Neural crest cell (in vitro differentiated cells): ENCODE measurements at regions not wholly inside any gene's neighbourhood (a gene's known extent, or its start where the extent isn't known, plus 50 kb on each side); places are given as distances from the start of the nearest gene placed in this dataset.

ENCODE experiments used
- DNase-seq: peaks from one replicate; pipeline ENCODE4 v3.0.0; 2021; ENCODE audit warnings: low read depth, mixed read lengths, low spot score
- H3K27ac Mint-ChIP-seq: one replicate; pipeline ENCODE4 v1.8.0; 2021; ENCODE audit warnings: mild to moderate bottlenecking, mixed read lengths; ENCODE audit not compliant: unreplicated experiment
- H3K27me3 Mint-ChIP-seq: 2 replicates; pipeline ENCODE4 v1.8.0; 2021; ENCODE audit warnings: low read depth, mild to moderate bottlenecking, mixed read lengths
- H3K36me3 Mint-ChIP-seq: 2 replicates; pipeline ENCODE4 v1.8.0; 2021; ENCODE audit warnings: low read depth, mild to moderate bottlenecking, mixed read lengths
- H3K4me1 Mint-ChIP-seq: 2 replicates; pipeline ENCODE4 v1.8.0; 2021; ENCODE audit warnings: mixed read lengths
- H3K4me3 Mint-ChIP-seq: one replicate; pipeline ENCODE4 v1.8.0; 2021; ENCODE audit warnings: mild to moderate bottlenecking, mixed read lengths
- H3K9me3 Mint-ChIP-seq: 2 replicates; pipeline ENCODE4 v1.8.0; 2021; ENCODE audit warnings: mixed read lengths
- TF ChIP-seq, protein P1 (sequence below): fragments of 200-600 bp; sonication (generic); conservative IDR thresholded peaks from 2 replicates; pipeline ENCODE4 v1.5.0; 2021; ENCODE audit warnings: antibody characterized with exemption, mild to moderate bottlenecking

DNA sequence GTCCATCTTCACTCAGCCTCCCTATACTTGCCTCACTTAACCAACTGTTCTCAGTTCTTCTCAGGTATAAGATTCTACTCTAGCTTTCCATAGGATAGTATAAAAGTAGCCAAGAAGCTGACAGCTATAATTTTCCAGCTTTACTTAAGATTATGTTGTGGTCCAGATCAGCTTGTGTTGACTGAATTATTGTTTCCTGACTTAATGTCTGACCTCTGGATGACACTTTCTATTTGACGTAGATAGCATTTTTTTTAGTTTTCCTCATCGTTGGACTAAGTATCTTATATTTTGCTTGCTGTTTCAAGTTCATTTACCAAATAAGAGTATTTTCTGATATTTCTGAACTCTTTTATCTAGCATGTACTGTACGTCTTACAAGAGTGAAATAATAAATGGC, 1272.5 kb upstream of the CDH2 start:
- no peaks in the 10 kb centered on the region for H3K4me1 Mint-ChIP-seq
- H3K27ac Mint-ChIP-seq: no peak overlapping the region
- H3K27me3 Mint-ChIP-seq: no peaks in the 10 kb centered on the region
- TF ChIP-seq, protein P1, sequence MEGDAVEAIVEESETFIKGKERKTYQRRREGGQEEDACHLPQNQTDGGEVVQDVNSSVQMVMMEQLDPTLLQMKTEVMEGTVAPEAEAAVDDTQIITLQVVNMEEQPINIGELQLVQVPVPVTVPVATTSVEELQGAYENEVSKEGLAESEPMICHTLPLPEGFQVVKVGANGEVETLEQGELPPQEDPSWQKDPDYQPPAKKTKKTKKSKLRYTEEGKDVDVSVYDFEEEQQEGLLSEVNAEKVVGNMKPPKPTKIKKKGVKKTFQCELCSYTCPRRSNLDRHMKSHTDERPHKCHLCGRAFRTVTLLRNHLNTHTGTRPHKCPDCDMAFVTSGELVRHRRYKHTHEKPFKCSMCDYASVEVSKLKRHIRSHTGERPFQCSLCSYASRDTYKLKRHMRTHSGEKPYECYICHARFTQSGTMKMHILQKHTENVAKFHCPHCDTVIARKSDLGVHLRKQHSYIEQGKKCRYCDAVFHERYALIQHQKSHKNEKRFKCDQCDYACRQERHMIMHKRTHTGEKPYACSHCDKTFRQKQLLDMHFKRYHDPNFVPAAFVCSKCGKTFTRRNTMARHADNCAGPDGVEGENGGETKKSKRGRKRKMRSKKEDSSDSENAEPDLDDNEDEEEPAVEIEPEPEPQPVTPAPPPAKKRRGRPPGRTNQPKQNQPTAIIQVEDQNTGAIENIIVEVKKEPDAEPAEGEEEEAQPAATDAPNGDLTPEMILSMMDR: no peak
- DNase-seq: no peak
- H3K9me3 Mint-ChIP-seq: peaks cover 3% of the 10 kb centered on the region
- no peaks in the 10 kb centered on the region for H3K36me3 Mint-ChIP-seq
- H3K4me3 Mint-ChIP-seq: no peak overlapping the region

DNA sequence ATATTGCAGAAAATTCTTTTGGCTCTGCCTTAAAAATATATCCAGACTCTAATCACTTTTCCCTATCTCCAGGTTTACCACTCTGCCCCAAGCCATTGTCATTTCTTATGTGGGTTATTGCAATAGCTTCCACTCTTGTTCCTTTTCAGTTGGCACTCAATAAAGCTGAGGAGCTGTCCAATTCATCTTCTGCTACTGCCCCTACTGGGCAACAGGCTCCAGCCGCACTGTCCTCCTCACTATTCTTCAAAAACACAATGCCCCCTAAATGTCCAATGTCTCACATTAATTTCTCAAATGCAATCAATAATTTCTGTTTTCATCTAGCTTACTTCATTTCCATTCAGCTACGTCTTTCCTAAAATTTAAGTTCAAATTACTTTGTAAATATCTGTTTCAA, 1262.5 kb upstream of the CDH2 start:
- no peaks in the 10 kb centered on the region for H3K27me3 Mint-ChIP-seq
- peaks cover 3% of the 10 kb centered on the region for H3K4me1 Mint-ChIP-seq
- no peak overlapping the region for H3K4me3 Mint-ChIP-seq
- H3K9me3 Mint-ChIP-seq: peaks cover 4% of the 10 kb centered on the region
- no peaks in the 10 kb centered on the region for H3K36me3 Mint-ChIP-seq
- TF ChIP-seq, protein P1: no peak
- DNase-seq: no peak
- no peak overlapping the region for H3K27ac Mint-ChIP-seq

DNA sequence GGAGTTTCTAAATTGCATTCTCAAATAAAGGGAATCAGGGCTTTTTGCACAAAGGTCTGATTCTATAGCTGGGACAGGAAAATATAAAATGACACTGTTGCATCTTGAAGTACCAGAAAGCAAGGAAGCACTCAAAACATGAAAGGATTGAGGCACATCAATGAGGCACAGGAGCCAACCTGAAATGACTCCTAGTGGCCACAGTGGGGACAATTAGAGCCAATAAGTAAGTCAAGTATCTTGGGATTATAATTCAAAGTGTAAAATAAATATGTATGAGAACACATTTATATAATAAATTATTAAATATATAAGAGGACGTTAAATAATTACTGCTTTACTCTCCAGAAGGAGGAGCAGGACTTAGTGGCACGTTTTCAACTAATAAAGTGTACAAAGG, 1259.5 kb upstream of the CDH2 start:
- DNase-seq: no peak
- no peaks in the 10 kb centered on the region for H3K27me3 Mint-ChIP-seq
- no peak overlapping the region for H3K27ac Mint-ChIP-seq
- no peak overlapping the region for H3K4me3 Mint-ChIP-seq
- H3K36me3 Mint-ChIP-seq: no peaks in the 10 kb centered on the region
- TF ChIP-seq, protein P1: peak; percentile 43
- peaks cover 7% of the 10 kb centered on the region for H3K9me3 Mint-ChIP-seq
- peaks cover 5% of the 10 kb centered on the region for H3K4me1 Mint-ChIP-seq

DNA sequence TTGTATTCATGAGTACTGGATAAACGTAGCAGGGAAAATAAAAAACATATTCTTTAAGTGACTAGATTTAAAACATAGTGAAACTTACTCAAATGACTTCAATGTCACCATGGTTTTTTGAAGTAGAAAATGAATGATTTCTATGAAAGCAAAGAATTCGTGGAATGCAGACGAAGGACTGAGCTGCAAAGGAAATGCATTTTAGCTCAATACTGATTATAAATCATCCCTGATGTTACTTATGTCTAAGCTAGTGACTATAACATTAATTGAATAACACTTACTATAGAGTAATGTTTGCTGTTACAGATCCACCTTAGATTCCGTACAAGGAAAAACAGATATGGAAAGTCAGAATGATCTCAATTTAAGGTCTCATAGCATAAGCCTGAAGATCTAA, 1257.7 kb upstream of the CDH2 start:
- peaks cover 7% of the 10 kb centered on the region for H3K36me3 Mint-ChIP-seq
- H3K4me3 Mint-ChIP-seq: no peak overlapping the region
- H3K9me3 Mint-ChIP-seq: peaks cover 10% of the 10 kb centered on the region
- TF ChIP-seq, protein P1: no peak
- no peak for DNase-seq
- no peak overlapping the region for H3K27ac Mint-ChIP-seq
- no peaks in the 10 kb centered on the region for H3K27me3 Mint-ChIP-seq
- H3K4me1 Mint-ChIP-seq: peaks cover 5% of the 10 kb centered on the region

DNA sequence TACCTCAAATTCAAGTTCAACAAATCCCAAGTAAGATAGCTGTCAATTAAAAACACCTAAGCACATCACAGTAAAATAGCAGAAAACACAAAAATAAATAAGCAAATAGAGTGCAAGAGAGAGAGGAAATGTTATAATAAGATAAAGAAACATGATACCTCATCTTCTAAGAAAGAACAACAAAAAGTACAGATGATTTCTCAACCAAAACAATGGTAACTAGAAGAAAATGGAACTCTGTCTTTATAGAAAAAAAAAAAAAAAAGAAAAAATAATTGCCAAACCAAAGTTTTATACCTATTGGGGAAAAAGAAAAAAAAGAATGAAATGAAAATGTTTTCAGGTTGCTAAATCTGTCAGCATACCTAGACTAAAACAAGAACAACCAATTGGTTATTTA, 1253.5 kb upstream of the CDH2 start:
- Mint-ChIP-seq H3K36me3 (peaks cover 7% of the 10 kb centered on the region), H3K27me3 (no peaks in the 10 kb centered on the region), H3K4me1 (peaks cover 5% of the 10 kb centered on the region), H3K9me3 (peaks cover 19% of the 10 kb centered on the region), H3K4me3 (no peak overlapping the region), H3K27ac (no peak overlapping the region)
- DNase-seq: no peak
- TF ChIP-seq, protein P1: no peak

DNA sequence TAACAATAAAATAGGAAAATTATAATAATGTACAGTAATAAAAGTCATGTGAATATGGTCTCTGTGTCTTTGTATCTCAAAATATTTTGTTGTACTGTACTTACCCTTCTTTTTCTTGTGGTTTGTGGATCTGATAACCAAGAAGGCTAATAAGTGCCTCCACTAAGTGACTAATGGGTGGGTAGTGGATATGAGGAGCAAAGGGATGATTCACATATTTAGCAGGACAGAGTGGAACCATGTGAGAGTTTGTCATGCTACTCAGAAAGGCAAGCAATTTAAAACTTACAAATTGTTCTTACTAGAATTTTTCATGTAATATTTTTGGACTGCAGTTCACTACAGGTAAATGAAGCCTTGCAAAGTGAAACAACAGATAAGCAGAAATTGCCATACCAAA, 1241.2 kb upstream of the CDH2 start:
- no peak overlapping the region for H3K4me3 Mint-ChIP-seq
- no peaks in the 10 kb centered on the region for H3K4me1 Mint-ChIP-seq
- peaks cover 26% of the 10 kb centered on the region for H3K9me3 Mint-ChIP-seq

More for the DNA sequence above, 1241.2 kb upstream of the CDH2 start:
- Mint-ChIP-seq H3K36me3 (peaks cover 7% of the 10 kb centered on the region), H3K27ac (no peak overlapping the region), H3K27me3 (no peaks in the 10 kb centered on the region)
- TF ChIP-seq, protein P1: no peak
- no peak for DNase-seq
